GM12891 (cell line): ENCODE measurements at regions not wholly inside any gene's neighbourhood (a gene's known extent, or its start where the extent isn't known, plus 50 kb on each side); places are given as distances from the start of the nearest gene placed in this dataset.
"Not testable (repeated sequence)": the region's sequence is repeated elsewhere in the genome, so short reads cannot be mapped to it uniquely, and the experiment has no call there.

ENCODE experiments used
- POLR2A ChIP-seq: IDR thresholded peaks from 2 replicates; pipeline ENCODE4 v1.6.1; 2011; ENCODE audit warnings: low read depth, low read length, control low read depth
- POLR2AphosphoS5 ChIP-seq: IDR thresholded peaks from 2 replicates; pipeline ENCODE4 v1.6.1; 2011; ENCODE audit warnings: low read depth, low read length, control low read depth
- POU2F2 ChIP-seq: IDR thresholded peaks from 2 replicates; pipeline ENCODE4 v1.6.1; 2011; ENCODE audit warnings: low read depth, mild to moderate bottlenecking, control low read depth, low read length, moderate library complexity
- SPI1 ChIP-seq: IDR thresholded peaks from 2 replicates; pipeline ENCODE4 v1.6.1; 2011; ENCODE audit warnings: low read depth, low read length, control low read depth
- TAF1 ChIP-seq: IDR thresholded peaks from 2 replicates; pipeline ENCODE4 v1.6.1; 2011; ENCODE audit warnings: low read depth, low read length, control low read depth

- TF ChIP-seq POLR2A, POLR2AphosphoS5, TAF1, SPI1, POU2F2: not testable (repeated sequence)
Measured at GRCh38 chr3:43845553-43845952, 154.8 kb downstream of the ABHD5 start.
